ENCODE measurements at regions not wholly inside any gene's neighbourhood (a gene's known extent, or its start where the extent isn't known, plus 50 kb on each side); places are given as distances from the start of the nearest gene placed in this dataset.

GRCh38 chr4:138887741-138888140 is 127.8 kb upstream of the NOCT start:
- H3K36me3 ChIP-seq (ENCODE audit: insufficient read depth, low read length): no peaks in the 10 kb centered on the region
- ChIA-PET CTCF (no interaction called here), POLR2A (no interaction called here)
- no peak overlapping the region for H3K4me3 Mint-ChIP-seq
- no peaks in the 10 kb centered on the region for H3K27me3 ChIP-seq (ENCODE audit: control insufficient read depth in 1 of 2, insufficient read depth in 2 of 2, low read length in 2 of 2)
- no peak for TF ChIP-seq CTCF (IDR thresholded peaks at IDR 0.05)
- intact Hi-C loops (cut with DNase I, micrococcal nuclease): no loop called here
- H3K4me1 ChIP-seq (ENCODE audit: insufficient read depth, low read length): no peaks in the 10 kb centered on the region
- peaks cover 20% of the 10 kb centered on the region for H3K27me3 Mint-ChIP-seq
- H3K4me3 ChIP-seq (ENCODE audit: low read length): no peak overlapping the region
- DNase-seq (no peak), ATAC-seq (ENCODE audit: poor library complexity) (no peak)
- no peaks in the 10 kb centered on the region for H3K4me1 Mint-ChIP-seq (ENCODE audit: low read depth)
- H3K27ac Mint-ChIP-seq: no peak overlapping the region
- no peaks in the 10 kb centered on the region for H3K36me3 Mint-ChIP-seq (ENCODE audit: low read depth)
- peaks cover 0 to 8% of the 10 kb centered on the region in 2 experiments for H3K9me3 ChIP-seq (ENCODE audit: control insufficient read depth in 1 of 2, insufficient read depth in 1 of 2, low read length in 2 of 2)
- no peak overlapping the region for H3K27ac ChIP-seq (ENCODE audit: low read depth in 1 of 2, low read length in 2 of 2)
- H3K9me3 Mint-ChIP-seq: no peaks in the 10 kb centered on the region

- Histone ChIP-seq H3K27ac (ENCODE audit: low read depth in 1 of 2, low read length in 2 of 2) (no peak overlapping the region), H3K4me1 (ENCODE audit: insufficient read depth, low read length) (no peaks in the 10 kb centered on the region), H3K27me3 (ENCODE audit: control insufficient read depth in 1 of 2, insufficient read depth in 2 of 2, low read length in 2 of 2) (no peaks in the 10 kb centered on the region), H3K4me3 (ENCODE audit: low read length) (no peak overlapping the region), H3K36me3 (ENCODE audit: insufficient read depth, low read length) (no peaks in the 10 kb centered on the region), H3K9me3 (ENCODE audit: control insufficient read depth in 1 of 2, insufficient read depth in 1 of 2, low read length in 2 of 2) (peaks cover 0 to 8% of the 10 kb centered on the region in 2 experiments)
- peaks cover 20% of the 10 kb centered on the region for H3K27me3 Mint-ChIP-seq
- no peak for TF ChIP-seq CTCF (IDR thresholded peaks at IDR 0.05)
- intact Hi-C loops (cut with DNase I, micrococcal nuclease): no loop called here
- POLR2A ChIA-PET: no interaction called here
- CTCF ChIA-PET: no interaction called here
- H3K4me1 Mint-ChIP-seq (ENCODE audit: low read depth): no peaks in the 10 kb centered on the region
- no peak for ATAC-seq (ENCODE audit: poor library complexity)
- no peak overlapping the region for H3K4me3 Mint-ChIP-seq
- H3K36me3 Mint-ChIP-seq (ENCODE audit: low read depth): no peaks in the 10 kb centered on the region
- DNase-seq: no peak
- H3K9me3 Mint-ChIP-seq: no peaks in the 10 kb centered on the region
- no peak overlapping the region for H3K27ac Mint-ChIP-seq
Measured at GRCh38 chr4:138887341-138887740, 128.2 kb upstream of the NOCT start.

DNA sequence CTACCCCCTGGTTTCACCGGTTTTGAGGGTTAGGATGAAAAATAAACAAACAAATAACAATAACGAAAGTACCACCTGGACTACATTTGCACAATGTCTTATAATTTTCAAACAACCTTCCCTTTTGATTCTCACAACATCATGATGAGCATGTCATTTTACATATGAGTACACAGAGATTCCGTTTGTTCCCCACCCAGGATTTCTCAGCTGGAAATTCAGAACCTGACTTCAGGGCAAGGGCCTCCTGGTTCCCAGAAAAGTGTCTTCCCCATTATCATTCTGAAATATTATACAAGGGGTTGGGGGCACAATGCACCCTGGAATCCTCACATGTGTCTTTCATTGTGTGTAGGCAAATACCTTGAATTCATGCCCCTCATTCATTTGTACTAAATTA is 135.8 kb upstream of the NOCT start:
- ChIA-PET CTCF (no interaction called here), POLR2A (no interaction called here)
- H3K9me3 ChIP-seq (ENCODE audit: control insufficient read depth in 1 of 2, insufficient read depth in 1 of 2, low read length in 2 of 2): no peaks in the 10 kb centered on the region
- H3K4me1 ChIP-seq (ENCODE audit: insufficient read depth, low read length): no peaks in the 10 kb centered on the region
- Mint-ChIP-seq H3K4me1 (ENCODE audit: low read depth) (no peaks in the 10 kb centered on the region), H3K36me3 (ENCODE audit: low read depth) (no peaks in the 10 kb centered on the region), H3K9me3 (no peaks in the 10 kb centered on the region), H3K27ac (no peak overlapping the region), H3K27me3 (peaks cover 18% of the 10 kb centered on the region), H3K4me3 (no peak overlapping the region)
- no peak overlapping the region for H3K27ac ChIP-seq (ENCODE audit: low read depth in 1 of 2, low read length in 2 of 2)
- no peak for TF ChIP-seq CTCF (IDR thresholded peaks at IDR 0.05)
- no peak overlapping the region for H3K4me3 ChIP-seq (ENCODE audit: low read length)
- ATAC-seq (ENCODE audit: poor library complexity): no peak
- intact Hi-C loops (cut with DNase I, micrococcal nuclease): no loop called here
- no peaks in the 10 kb centered on the region for H3K36me3 ChIP-seq (ENCODE audit: insufficient read depth, low read length)
- no peak for DNase-seq
- no peaks in the 10 kb centered on the region for H3K27me3 ChIP-seq (ENCODE audit: control insufficient read depth in 1 of 2, insufficient read depth in 2 of 2, low read length in 2 of 2)

Data from CD4-positive, alpha-beta T cell (primary cell).